ENCODE measurements at regions not wholly inside any gene's neighbourhood (a gene's known extent, or its start where the extent isn't known, plus 50 kb on each side); places are given as distances from the start of the nearest gene placed in this dataset.

- H3K9me3 ChIP-seq: no peaks in the 10 kb centered on the region
- DNase-seq: no peak
- no peak for TF ChIP-seq CTCF (IDR thresholded peaks at IDR 0.05)
- H3K27me3 ChIP-seq (ENCODE audit: low read depth): no peaks in the 10 kb centered on the region
- no peak for ATAC-seq
- intact Hi-C loops (cut with DNase I): no loop called here
- no peak overlapping the region for H3K27ac ChIP-seq
- no peaks in the 10 kb centered on the region for H3K4me1 ChIP-seq
- H3K4me3 ChIP-seq: no peak overlapping the region
- H3K36me3 ChIP-seq: no peaks in the 10 kb centered on the region
Measured at GRCh38 chr4:29549342-29549741, 1170.8 kb upstream of the PCDH7 start.

- H3K4me1 ChIP-seq: no peaks in the 10 kb centered on the region
- no peaks in the 10 kb centered on the region for H3K9me3 ChIP-seq
- no peak overlapping the region for H3K27ac ChIP-seq
Measured at GRCh38 chr4:29551821-29552220, 1168.3 kb upstream of the PCDH7 start.

GRCh38 chr4:29553846-29554245 is 1166.3 kb upstream of the PCDH7 start:
- no peaks in the 10 kb centered on the region for H3K36me3 ChIP-seq
- no peak for ATAC-seq
- H3K4me3 ChIP-seq: no peak overlapping the region
- no peak for DNase-seq
- H3K27me3 ChIP-seq (ENCODE audit: low read depth): no peaks in the 10 kb centered on the region
- TF ChIP-seq CTCF (IDR thresholded peaks at IDR 0.05): no peak
- H3K4me1 ChIP-seq: no peaks in the 10 kb centered on the region
- no peak overlapping the region for H3K27ac ChIP-seq
- intact Hi-C loops (cut with DNase I): no loop called here
- no peaks in the 10 kb centered on the region for H3K9me3 ChIP-seq

More at GRCh38 chr4:29551821-29552220, 1168.3 kb upstream of the PCDH7 start:
- ATAC-seq (no peak), DNase-seq (no peak)
- no peaks in the 10 kb centered on the region for H3K36me3 ChIP-seq
- H3K27me3 ChIP-seq (ENCODE audit: low read depth): no peaks in the 10 kb centered on the region
- H3K4me3 ChIP-seq: no peak overlapping the region
- intact Hi-C loops (cut with DNase I): no loop called here
- no peak for TF ChIP-seq CTCF (IDR thresholded peaks at IDR 0.05)

- ATAC-seq: no peak
- TF ChIP-seq CTCF (IDR thresholded peaks at IDR 0.05): no peak
- Histone ChIP-seq H3K36me3 (no peaks in the 10 kb centered on the region), H3K4me1 (no peaks in the 10 kb centered on the region), H3K4me3 (no peak overlapping the region), H3K9me3 (no peaks in the 10 kb centered on the region), H3K27ac (no peak overlapping the region), H3K27me3 (ENCODE audit: low read depth) (no peaks in the 10 kb centered on the region)
- no peak for DNase-seq
- intact Hi-C loops (cut with DNase I): no loop called here
Measured at GRCh38 chr4:29558789-29559188, 1161.4 kb upstream of the PCDH7 start.

- intact Hi-C loops (cut with DNase I): no loop called here
- TF ChIP-seq CTCF (IDR thresholded peaks at IDR 0.05): no peak
- no peak for DNase-seq
Measured at GRCh38 chr4:29559286-29559685, 1160.9 kb upstream of the PCDH7 start.

GRCh38 chr4:29560452-29560851 is 1159.7 kb upstream of the PCDH7 start:
- Histone ChIP-seq H3K4me3 (no peak overlapping the region), H3K27ac (no peak overlapping the region), H3K9me3 (no peaks in the 10 kb centered on the region), H3K27me3 (ENCODE audit: low read depth) (no peaks in the 10 kb centered on the region), H3K36me3 (no peaks in the 10 kb centered on the region), H3K4me1 (no peaks in the 10 kb centered on the region)
- DNase-seq: no peak
- intact Hi-C loops (cut with DNase I): no loop called here
- no peak for ATAC-seq
- TF ChIP-seq CTCF (IDR thresholded peaks at IDR 0.05): no peak

More at GRCh38 chr4:29559286-29559685, 1160.9 kb upstream of the PCDH7 start:
- no peaks in the 10 kb centered on the region for H3K36me3 ChIP-seq
- no peak overlapping the region for H3K27ac ChIP-seq
- no peaks in the 10 kb centered on the region for H3K4me1 ChIP-seq
- H3K27me3 ChIP-seq (ENCODE audit: low read depth): no peaks in the 10 kb centered on the region
- H3K4me3 ChIP-seq: no peak overlapping the region
- H3K9me3 ChIP-seq: no peaks in the 10 kb centered on the region
- no peak for ATAC-seq

All from lower lobe of right lung (tissue), 2 donors.